Prostate gland (tissue), 2 donors: ENCODE measurements at regions not wholly inside any gene's neighbourhood (a gene's known extent, or its start where the extent isn't known, plus 50 kb on each side); places are given as distances from the start of the nearest gene placed in this dataset.

Experiments
- POLR2A ChIP-seq: fragments of 450-650 bp; IDR thresholded peaks from one replicate; pipeline ENCODE4 v1.6.1; 2016; ENCODE audit warnings: antibody characterized with exemption, mild to moderate bottlenecking
- POLR2AphosphoS5 ChIP-seq: sonication (generic); formaldehyde crosslinking; IDR thresholded peaks from one replicate; pipeline ENCODE4 v1.6.1; 2017; ENCODE audit warnings: antibody characterized with exemption
- TF ChIP-seq, protein P1 (sequence below), 4 experiments: fragments of 200-600 bp in 2 of 4; fragments of 450-650 bp in 2 of 4; sonication (generic) in 2 of 4; IDR thresholded peaks; 1 replicate in 3 of 4; 2 replicates in 1 of 4; pipeline ENCODE4 v1.5.1; 2016 to 2019; ENCODE audit warnings: antibody characterized with exemption in 4 of 4, mild to moderate bottlenecking in 2 of 4, moderate library complexity in 2 of 4

- TF ChIP-seq, protein P1, sequence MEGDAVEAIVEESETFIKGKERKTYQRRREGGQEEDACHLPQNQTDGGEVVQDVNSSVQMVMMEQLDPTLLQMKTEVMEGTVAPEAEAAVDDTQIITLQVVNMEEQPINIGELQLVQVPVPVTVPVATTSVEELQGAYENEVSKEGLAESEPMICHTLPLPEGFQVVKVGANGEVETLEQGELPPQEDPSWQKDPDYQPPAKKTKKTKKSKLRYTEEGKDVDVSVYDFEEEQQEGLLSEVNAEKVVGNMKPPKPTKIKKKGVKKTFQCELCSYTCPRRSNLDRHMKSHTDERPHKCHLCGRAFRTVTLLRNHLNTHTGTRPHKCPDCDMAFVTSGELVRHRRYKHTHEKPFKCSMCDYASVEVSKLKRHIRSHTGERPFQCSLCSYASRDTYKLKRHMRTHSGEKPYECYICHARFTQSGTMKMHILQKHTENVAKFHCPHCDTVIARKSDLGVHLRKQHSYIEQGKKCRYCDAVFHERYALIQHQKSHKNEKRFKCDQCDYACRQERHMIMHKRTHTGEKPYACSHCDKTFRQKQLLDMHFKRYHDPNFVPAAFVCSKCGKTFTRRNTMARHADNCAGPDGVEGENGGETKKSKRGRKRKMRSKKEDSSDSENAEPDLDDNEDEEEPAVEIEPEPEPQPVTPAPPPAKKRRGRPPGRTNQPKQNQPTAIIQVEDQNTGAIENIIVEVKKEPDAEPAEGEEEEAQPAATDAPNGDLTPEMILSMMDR (IDR thresholded peaks at IDR 0.05): no peak
- TF ChIP-seq POLR2AphosphoS5 (no peak), POLR2A (no peak)
Observed at GRCh38 chr9:80383331-80383730, 811.6 kb downstream of the TLE4 start.
